GM23338 (cell line): ENCODE measurements at regions not wholly inside any gene's neighbourhood (a gene's known extent, or its start where the extent isn't known, plus 50 kb on each side); places are given as distances from the start of the nearest gene placed in this dataset.

Experiments used
- ATAC-seq: fragments of 200-7000 bp; cut with Tn5 transposase; 3 replicates; pipeline ENCODE4 v1.9.1; 2020
- DNase-seq: peaks from one replicate; pipeline ENCODE4 v3.0.0-alpha.2; 2015; ENCODE audit warnings: low spot score
- H2AFZ ChIP-seq: fragments of 200-600 bp; sonication (generic); 2 replicates; pipeline ENCODE4 v1.8.0; 2016; ENCODE audit warnings: antibody characterized with exemption, mild to moderate bottlenecking, moderate library complexity
- H3F3A ChIP-seq: fragments of 200-600 bp; sonication (generic); replicated peaks from 2 replicates; pipeline ENCODE4 v1.8.0; 2017; ENCODE audit warnings: antibody characterized with exemption, mixed run types, low read depth
- H3K27ac ChIP-seq: fragments of 200-600 bp; sonication (generic); 2 replicates; pipeline ENCODE4 v1.6.1; 2016; ENCODE audit warnings: low read depth
- H3K27me3 ChIP-seq: fragments of 200-600 bp; sonication (generic); 2 replicates; pipeline ENCODE4 v1.8.0; 2016; ENCODE audit warnings: mild to moderate bottlenecking, mixed run types, moderate library complexity; ENCODE audit not compliant: insufficient read depth
- H3K36me3 ChIP-seq: fragments of 200-600 bp; sonication (generic); 2 replicates; pipeline ENCODE4 v1.8.0; 2016; ENCODE audit warnings: mild to moderate bottlenecking; ENCODE audit not compliant: insufficient read depth
- H3K4me1 ChIP-seq: fragments of 200-600 bp; sonication (generic); 2 replicates; pipeline ENCODE4 v1.8.0; 2016; ENCODE audit warnings: mild to moderate bottlenecking, moderate library complexity; ENCODE audit not compliant: insufficient read depth
- H3K4me2 ChIP-seq: fragments of 200-600 bp; sonication (generic); 2 replicates; pipeline ENCODE4 v1.7.1; 2017; ENCODE audit warnings: mixed run types
- H3K4me3 ChIP-seq: fragments of 200-600 bp; sonication (generic); 2 replicates; pipeline ENCODE4 v1.6.1; 2016; ENCODE audit warnings: mixed run types
- H3K79me2 ChIP-seq: fragments of 200-600 bp; sonication (generic); replicated peaks from 2 replicates; pipeline ENCODE4 v1.8.0; 2017; ENCODE audit warnings: mild to moderate bottlenecking; ENCODE audit not compliant: insufficient read depth
- H3K9me2 ChIP-seq: fragments of 200-600 bp; sonication (generic); 2 replicates; pipeline ENCODE4 v1.8.0; 2017; ENCODE audit not compliant: insufficient read depth
- H4K20me1 ChIP-seq: fragments of 200-600 bp; sonication (generic); replicated peaks from 2 replicates; pipeline ENCODE4 v1.8.0; 2017; ENCODE audit warnings: mild to moderate bottlenecking; ENCODE audit not compliant: insufficient read depth
- H3K27ac Mint-ChIP-seq: 2 replicates; pipeline ENCODE4 v1.8.0; 2020; ENCODE audit warnings: inconsistent platforms, mild to moderate bottlenecking, moderate library complexity, mixed read lengths
- H3K27me3 Mint-ChIP-seq: 3 replicates; pipeline ENCODE4 v1.8.0; 2022; ENCODE audit warnings: low read depth, mild to moderate bottlenecking, moderate library complexity, mixed read lengths, inconsistent platforms; ENCODE audit not compliant: insufficient read depth, poor library complexity
- H3K36me3 Mint-ChIP-seq: 3 replicates; pipeline ENCODE4 v1.8.0; 2021; ENCODE audit warnings: low read depth, mild to moderate bottlenecking, inconsistent platforms, moderate library complexity, mixed read lengths
- H3K4me1 Mint-ChIP-seq: 3 replicates; pipeline ENCODE4 v1.8.0; 2020; ENCODE audit warnings: mild to moderate bottlenecking, inconsistent platforms, mixed read lengths
- H3K4me3 Mint-ChIP-seq: 3 replicates; pipeline ENCODE4 v1.8.0; 2021; ENCODE audit warnings: moderate library complexity, mild to moderate bottlenecking, inconsistent platforms, mixed read lengths
- H3K9me3 Mint-ChIP-seq: 3 replicates; pipeline ENCODE4 v1.8.0; 2020; ENCODE audit warnings: moderate library complexity, mild to moderate bottlenecking, inconsistent platforms, mixed read lengths
- CREB1 ChIP-seq: fragments of 250-450 bp; sonication (Bioruptor Pico); IDR thresholded peaks from 2 replicates; pipeline ENCODE4 v1.5.0; 2020; ENCODE audit warnings: low read depth, mild to moderate bottlenecking, moderate library complexity
- NANOG ChIP-seq: IDR thresholded peaks from 2 replicates; pipeline ENCODE4 v1.6.1; 2016; ENCODE audit warnings: antibody characterized with exemption, borderline replicate concordance
- POLR2AphosphoS5 ChIP-seq: IDR thresholded peaks from 2 replicates; pipeline ENCODE4 v1.6.1; 2016; ENCODE audit warnings: antibody characterized with exemption, low read depth
- STAT1 ChIP-seq: IDR thresholded peaks from one replicate; pipeline ENCODE4 v1.6.1; 2016; ENCODE audit warnings: antibody characterized with exemption; ENCODE audit not compliant: unreplicated experiment
- ZNF114 ChIP-seq: fragments of 250-450 bp; sonication (Bioruptor Pico); IDR thresholded peaks from 2 replicates; pipeline ENCODE4 v1.5.0; 2020; ENCODE audit warnings: mild to moderate bottlenecking, moderate library complexity
- TF ChIP-seq, protein P1 (sequence below): IDR thresholded peaks from 2 replicates; pipeline ENCODE4 v1.6.1; 2016; ENCODE audit warnings: antibody characterized with exemption
- TF ChIP-seq, protein P2 (sequence below): fragments of 250-450 bp; sonication (Bioruptor Pico); IDR thresholded peaks from 2 replicates; pipeline ENCODE4 v1.5.0; 2020; ENCODE audit warnings: mild to moderate bottlenecking, moderate library complexity
- TF ChIP-seq, protein P3 (sequence below), 2 experiments: fragments of 200-600 bp in 1 of 2; sonication (generic) in 1 of 2; conservative IDR thresholded peaks; 2 replicates each; pipeline versions ENCODE4 v1.5.1 to v1.6.1; 2016 to 2017; ENCODE audit warnings: antibody characterized with exemption in 2 of 2, low read depth in 2 of 2, mild to moderate bottlenecking in 2 of 2, moderate library complexity in 1 of 2

DNA sequence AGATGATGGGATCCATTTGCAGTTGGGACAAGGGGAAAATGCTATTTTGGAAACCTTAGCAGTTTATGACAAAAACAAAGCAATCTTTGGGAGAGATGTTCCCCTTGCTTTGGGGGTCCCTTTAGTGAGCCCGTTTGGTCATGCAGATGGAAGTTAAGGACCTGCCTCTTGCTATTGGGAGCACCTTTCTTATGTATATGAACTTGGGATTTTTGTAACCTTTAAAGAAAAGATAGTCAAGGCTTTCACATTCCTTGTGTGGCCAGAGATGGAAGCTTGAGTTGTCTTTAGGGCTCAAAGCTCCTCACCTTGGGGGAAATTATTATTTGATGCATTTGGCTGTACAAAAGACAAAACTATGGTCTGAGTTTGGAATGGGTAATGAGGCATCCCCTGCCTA lies 179.0 kb upstream of the PLPP4 start:
- no peaks in the 10 kb centered on the region for H3K79me2 ChIP-seq
- Mint-ChIP-seq H3K4me3 (peak overlapping the region; percentile 11; the same call in 1 of the 3 replicates), H3K4me1 (peaks cover 33% of the 10 kb centered on the region; the same call in 2 of the 3 replicates), H3K27ac (peak overlapping the region; percentile 45), H3K36me3 (no peaks in the 10 kb centered on the region), H3K9me3 (no peaks in the 10 kb centered on the region), H3K27me3 (peaks cover 9% of the 10 kb centered on the region)
- H3K9me2 ChIP-seq: peaks cover 10% of the 10 kb centered on the region
- H3K4me3 ChIP-seq: no peak overlapping the region
- no peak overlapping the region for H3K27ac ChIP-seq
- no peaks in the 10 kb centered on the region for H4K20me1 ChIP-seq
- H3K4me1 ChIP-seq: peaks cover 21% of the 10 kb centered on the region
- H3F3A ChIP-seq: no peaks in the 10 kb centered on the region
- ATAC-seq (peak; percentile 96), DNase-seq (peak; percentile 76)
- no peaks in the 10 kb centered on the region; the same call in 1 of the 2 replicates for H3K27me3 ChIP-seq
- H3K4me2 ChIP-seq: 0 out of 2 replicates have a peak overlapping the region, but pooled peaks have one; percentile 13
- TF ChIP-seq POLR2AphosphoS5 (peak; percentile 30; the same call in 1 of the 2 replicates), STAT1 (no peak), ZNF114 (CRISPR knock-in tag) (no peak), NANOG (peak; percentile 58), CREB1 (no peak)
- TF ChIP-seq, protein P1, sequence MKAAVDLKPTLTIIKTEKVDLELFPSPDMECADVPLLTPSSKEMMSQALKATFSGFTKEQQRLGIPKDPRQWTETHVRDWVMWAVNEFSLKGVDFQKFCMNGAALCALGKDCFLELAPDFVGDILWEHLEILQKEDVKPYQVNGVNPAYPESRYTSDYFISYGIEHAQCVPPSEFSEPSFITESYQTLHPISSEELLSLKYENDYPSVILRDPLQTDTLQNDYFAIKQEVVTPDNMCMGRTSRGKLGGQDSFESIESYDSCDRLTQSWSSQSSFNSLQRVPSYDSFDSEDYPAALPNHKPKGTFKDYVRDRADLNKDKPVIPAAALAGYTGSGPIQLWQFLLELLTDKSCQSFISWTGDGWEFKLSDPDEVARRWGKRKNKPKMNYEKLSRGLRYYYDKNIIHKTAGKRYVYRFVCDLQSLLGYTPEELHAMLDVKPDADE: no peak
- TF ChIP-seq, protein P2, sequence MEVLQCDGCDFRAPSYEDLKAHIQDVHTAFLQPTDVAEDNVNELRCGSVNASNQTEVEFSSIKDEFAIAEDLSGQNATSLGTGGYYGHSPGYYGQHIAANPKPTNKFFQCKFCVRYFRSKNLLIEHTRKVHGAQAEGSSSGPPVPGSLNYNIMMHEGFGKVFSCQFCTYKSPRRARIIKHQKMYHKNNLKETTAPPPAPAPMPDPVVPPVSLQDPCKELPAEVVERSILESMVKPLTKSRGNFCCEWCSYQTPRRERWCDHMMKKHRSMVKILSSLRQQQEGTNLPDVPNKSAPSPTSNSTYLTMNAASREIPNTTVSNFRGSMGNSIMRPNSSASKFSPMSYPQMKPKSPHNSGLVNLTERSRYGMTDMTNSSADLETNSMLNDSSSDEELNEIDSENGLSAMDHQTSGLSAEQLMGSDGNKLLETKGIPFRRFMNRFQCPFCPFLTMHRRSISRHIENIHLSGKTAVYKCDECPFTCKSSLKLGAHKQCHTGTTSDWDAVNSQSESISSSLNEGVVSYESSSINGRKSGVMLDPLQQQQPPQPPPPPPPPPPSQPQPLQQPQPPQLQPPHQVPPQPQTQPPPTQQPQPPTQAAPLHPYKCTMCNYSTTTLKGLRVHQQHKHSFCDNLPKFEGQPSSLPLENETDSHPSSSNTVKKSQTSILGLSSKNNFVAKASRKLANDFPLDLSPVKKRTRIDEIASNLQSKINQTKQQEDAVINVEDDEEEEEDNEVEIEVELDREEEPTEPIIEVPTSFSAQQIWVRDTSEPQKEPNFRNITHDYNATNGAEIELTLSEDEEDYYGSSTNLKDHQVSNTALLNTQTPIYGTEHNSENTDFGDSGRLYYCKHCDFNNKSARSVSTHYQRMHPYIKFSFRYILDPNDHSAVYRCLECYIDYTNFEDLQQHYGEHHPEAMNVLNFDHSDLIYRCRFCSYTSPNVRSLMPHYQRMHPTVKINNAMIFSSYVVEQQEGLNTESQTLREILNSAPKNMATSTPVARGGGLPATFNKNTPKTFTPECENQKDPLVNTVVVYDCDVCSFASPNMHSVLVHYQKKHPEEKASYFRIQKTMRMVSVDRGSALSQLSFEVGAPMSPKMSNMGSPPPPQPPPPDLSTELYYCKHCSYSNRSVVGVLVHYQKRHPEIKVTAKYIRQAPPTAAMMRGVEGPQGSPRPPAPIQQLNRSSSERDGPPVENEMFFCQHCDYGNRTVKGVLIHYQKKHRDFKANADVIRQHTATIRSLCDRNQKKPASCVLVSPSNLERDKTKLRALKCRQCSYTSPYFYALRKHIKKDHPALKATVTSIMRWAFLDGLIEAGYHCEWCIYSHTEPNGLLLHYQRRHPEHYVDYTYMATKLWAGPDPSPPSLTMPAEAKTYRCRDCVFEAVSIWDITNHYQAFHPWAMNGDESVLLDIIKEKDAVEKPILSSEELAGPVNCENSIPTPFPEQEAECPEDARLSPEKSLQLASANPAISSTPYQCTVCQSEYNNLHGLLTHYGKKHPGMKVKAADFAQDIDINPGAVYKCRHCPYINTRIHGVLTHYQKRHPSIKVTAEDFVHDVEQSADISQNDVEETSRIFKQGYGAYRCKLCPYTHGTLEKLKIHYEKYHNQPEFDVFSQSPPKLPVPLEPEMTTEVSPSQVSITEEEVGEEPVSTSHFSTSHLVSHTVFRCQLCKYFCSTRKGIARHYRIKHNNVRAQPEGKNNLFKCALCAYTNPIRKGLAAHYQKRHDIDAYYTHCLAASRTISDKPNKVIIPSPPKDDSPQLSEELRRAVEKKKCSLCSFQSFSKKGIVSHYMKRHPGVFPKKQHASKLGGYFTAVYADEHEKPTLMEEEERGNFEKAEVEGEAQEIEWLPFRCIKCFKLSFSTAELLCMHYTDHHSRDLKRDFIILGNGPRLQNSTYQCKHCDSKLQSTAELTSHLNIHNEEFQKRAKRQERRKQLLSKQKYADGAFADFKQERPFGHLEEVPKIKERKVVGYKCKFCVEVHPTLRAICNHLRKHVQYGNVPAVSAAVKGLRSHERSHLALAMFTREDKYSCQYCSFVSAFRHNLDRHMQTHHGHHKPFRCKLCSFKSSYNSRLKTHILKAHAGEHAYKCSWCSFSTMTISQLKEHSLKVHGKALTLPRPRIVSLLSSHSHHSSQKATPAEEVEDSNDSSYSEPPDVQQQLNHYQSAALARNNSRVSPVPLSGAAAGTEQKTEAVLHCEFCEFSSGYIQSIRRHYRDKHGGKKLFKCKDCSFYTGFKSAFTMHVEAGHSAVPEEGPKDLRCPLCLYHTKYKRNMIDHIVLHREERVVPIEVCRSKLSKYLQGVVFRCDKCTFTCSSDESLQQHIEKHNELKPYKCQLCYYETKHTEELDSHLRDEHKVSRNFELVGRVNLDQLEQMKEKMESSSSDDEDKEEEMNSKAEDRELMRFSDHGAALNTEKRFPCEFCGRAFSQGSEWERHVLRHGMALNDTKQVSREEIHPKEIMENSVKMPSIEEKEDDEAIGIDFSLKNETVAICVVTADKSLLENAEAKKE: peak; percentile 62; the same call in 1 of the 2 replicates
- TF ChIP-seq, protein P3, sequence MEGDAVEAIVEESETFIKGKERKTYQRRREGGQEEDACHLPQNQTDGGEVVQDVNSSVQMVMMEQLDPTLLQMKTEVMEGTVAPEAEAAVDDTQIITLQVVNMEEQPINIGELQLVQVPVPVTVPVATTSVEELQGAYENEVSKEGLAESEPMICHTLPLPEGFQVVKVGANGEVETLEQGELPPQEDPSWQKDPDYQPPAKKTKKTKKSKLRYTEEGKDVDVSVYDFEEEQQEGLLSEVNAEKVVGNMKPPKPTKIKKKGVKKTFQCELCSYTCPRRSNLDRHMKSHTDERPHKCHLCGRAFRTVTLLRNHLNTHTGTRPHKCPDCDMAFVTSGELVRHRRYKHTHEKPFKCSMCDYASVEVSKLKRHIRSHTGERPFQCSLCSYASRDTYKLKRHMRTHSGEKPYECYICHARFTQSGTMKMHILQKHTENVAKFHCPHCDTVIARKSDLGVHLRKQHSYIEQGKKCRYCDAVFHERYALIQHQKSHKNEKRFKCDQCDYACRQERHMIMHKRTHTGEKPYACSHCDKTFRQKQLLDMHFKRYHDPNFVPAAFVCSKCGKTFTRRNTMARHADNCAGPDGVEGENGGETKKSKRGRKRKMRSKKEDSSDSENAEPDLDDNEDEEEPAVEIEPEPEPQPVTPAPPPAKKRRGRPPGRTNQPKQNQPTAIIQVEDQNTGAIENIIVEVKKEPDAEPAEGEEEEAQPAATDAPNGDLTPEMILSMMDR (conservative IDR thresholded peaks at IDR 0.05; ENCODE audit: low read depth in 2 of 2): no peak
- no peak overlapping the region for H2AFZ ChIP-seq
- H3K36me3 ChIP-seq: no peaks in the 10 kb centered on the region
